Epithelial cell of proximal tubule (primary cell): ENCODE measurements at regions not wholly inside any gene's neighbourhood (a gene's known extent, or its start where the extent isn't known, plus 50 kb on each side); places are given as distances from the start of the nearest gene placed in this dataset.
A peak's percentile ranks its signal among the peaks of the same experiment; 100 is the strongest.

Source experiments
- DNase-seq: peaks from one replicate; pipeline ENCODE4 v3.0.0-alpha.2; 2011; ENCODE audit warnings: low read depth
- H3K4me3 ChIP-seq: 2 replicates; pipeline ENCODE4 v1.5.1; 2011; ENCODE audit warnings: low read depth, mild to moderate bottlenecking, low read length
- CTCF ChIP-seq: conservative IDR thresholded peaks from 2 replicates; pipeline ENCODE4 v1.5.1; 2012; ENCODE audit warnings: low read depth, mild to moderate bottlenecking, low read length

GRCh38 chrX:46305431-46305830 lies 239.8 kb downstream of the ZNF674 start:
- DNase-seq, result no peak
- no peak for TF ChIP-seq CTCF
- no peak overlapping the region for H3K4me3 ChIP-seq

GRCh38 chrX:46301903-46302302 lies 243.3 kb downstream of the ZNF674 start:
- no peak for TF ChIP-seq CTCF
- no peak overlapping the region for H3K4me3 ChIP-seq
- no peak for DNase-seq

DNA sequence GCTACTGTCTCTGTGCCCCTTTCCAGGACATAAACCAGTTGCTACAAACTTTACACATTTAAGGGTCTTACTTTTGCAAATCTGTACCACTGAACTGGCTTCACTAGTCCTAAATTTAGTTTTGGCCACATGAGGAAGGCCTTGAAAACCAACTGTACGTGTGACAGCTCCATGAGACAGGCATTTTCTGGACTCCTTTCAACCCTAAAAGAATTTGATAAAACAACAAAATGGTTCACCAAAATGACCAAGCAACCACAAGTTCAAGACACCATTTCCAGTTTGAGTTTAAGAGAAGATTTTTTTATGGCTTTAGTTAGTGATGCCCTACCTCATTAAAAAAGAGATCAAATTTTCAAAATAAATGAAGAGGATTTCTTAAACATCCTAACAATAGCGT lies 246.4 kb downstream of the ZNF674 start:
- H3K4me3 ChIP-seq, result no peak overlapping the region
- no peak for DNase-seq
- TF ChIP-seq CTCF, result no peak

- no peak for DNase-seq
- TF ChIP-seq CTCF, result no peak
- H3K4me3 ChIP-seq, result no peak overlapping the region
Measured at GRCh38 chrX:46295963-46296362, 249.3 kb downstream of the ZNF674 start.

DNA sequence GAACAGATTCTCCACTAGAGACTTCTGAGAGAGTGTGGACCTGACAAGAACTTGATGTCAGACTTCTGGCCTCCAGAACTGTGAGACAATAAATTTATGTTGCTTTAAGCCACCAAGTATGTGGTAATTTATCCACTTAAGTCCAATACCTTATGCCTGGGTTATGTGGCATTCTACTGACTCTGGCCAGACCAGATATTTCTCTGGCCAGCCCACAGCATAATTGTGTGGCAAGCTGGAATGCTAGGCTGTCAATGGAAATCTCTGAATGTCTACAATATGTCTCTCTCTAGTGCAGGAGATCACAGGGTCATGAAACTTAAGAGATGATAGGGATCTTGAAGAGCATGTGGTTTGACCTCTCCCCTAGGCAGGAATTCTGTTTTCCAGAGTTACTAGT lies 251.0 kb downstream of the ZNF674 start:
- DNase-seq, result no peak
- H3K4me3 ChIP-seq, result no peak overlapping the region
- no peak for TF ChIP-seq CTCF

DNA sequence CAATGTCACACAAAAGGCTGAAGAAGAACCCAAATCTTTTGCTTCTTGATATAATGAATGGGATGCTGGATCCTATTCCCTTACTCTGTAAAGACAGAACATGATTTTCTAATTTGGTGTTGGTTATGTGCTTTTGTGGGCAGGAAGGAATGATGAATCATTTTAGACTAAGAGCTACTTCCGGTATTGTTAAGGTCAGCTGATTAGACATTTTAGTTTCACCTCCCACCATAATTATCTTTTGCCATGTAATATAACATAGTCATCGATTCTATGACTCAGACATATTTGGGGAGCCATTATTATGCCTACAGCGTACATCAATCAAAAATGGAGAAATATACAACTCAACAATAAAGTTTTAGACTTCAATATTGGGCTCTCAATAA lies 265.3 kb downstream of the ZNF674 start:
- TF ChIP-seq CTCF, result no peak
- H3K4me3 ChIP-seq, result no peak overlapping the region
- DNase-seq, result no peak

GRCh38 chrX:46279214-46279924 lies 265.9 kb downstream of the ZNF674 start:
- TF ChIP-seq CTCF, result peak; percentile 10
- DNase-seq, result no peak
- no peak overlapping the region for H3K4me3 ChIP-seq
